A549 (cell line): ENCODE measurements at regions not wholly inside any gene's neighbourhood (a gene's known extent, or its start where the extent isn't known, plus 50 kb on each side); places are given as distances from the start of the nearest gene placed in this dataset.

Experiments
- SMC3 ChIP-seq: fragments of >200 bp; sonication (Bioruptor Twin); formaldehyde crosslinking; IDR thresholded peaks from 3 replicates; pipeline ENCODE4 v1.6.1; 2018; ENCODE audit warnings: inconsistent platforms
- ZC3H11A ChIP-seq: fragments of 450-650 bp; IDR thresholded peaks from 2 replicates; pipeline ENCODE4 v1.6.1; 2014; ENCODE audit warnings: antibody characterized with exemption, mild to moderate bottlenecking
- TF ChIP-seq, protein P1 (sequence below): fragments of >200 bp; sonication (Bioruptor Twin); formaldehyde crosslinking; IDR thresholded peaks from 3 replicates; pipeline ENCODE4 v1.5.1; 2016
- TF ChIP-seq, protein P2 (sequence below): fragments of 450-650 bp; IDR thresholded peaks from 2 replicates; pipeline ENCODE4 v1.6.1; 2014; ENCODE audit warnings: antibody characterized with exemption

DNA sequence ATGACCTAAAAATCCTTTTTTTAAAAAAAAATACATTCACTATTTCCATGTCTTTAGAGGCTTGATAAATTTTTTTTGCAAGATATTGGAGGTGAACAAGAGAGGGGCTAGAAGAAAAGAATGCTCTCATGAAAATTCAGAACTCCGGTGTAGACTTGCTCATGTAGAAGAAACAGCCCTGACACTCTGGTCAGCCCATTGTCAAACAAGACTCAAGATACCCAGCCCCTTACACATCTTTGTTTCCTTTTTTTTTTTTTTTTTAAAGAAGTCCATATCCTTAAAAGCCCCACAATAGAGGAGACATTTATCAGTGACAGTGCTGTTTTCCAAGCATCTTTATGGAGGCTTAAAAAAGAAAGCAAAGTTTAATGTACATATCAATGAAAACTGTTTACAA, 196.8 kb upstream of the RORA start:
- TF ChIP-seq, protein P1, sequence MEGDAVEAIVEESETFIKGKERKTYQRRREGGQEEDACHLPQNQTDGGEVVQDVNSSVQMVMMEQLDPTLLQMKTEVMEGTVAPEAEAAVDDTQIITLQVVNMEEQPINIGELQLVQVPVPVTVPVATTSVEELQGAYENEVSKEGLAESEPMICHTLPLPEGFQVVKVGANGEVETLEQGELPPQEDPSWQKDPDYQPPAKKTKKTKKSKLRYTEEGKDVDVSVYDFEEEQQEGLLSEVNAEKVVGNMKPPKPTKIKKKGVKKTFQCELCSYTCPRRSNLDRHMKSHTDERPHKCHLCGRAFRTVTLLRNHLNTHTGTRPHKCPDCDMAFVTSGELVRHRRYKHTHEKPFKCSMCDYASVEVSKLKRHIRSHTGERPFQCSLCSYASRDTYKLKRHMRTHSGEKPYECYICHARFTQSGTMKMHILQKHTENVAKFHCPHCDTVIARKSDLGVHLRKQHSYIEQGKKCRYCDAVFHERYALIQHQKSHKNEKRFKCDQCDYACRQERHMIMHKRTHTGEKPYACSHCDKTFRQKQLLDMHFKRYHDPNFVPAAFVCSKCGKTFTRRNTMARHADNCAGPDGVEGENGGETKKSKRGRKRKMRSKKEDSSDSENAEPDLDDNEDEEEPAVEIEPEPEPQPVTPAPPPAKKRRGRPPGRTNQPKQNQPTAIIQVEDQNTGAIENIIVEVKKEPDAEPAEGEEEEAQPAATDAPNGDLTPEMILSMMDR, result no peak
- TF ChIP-seq, protein P2, sequence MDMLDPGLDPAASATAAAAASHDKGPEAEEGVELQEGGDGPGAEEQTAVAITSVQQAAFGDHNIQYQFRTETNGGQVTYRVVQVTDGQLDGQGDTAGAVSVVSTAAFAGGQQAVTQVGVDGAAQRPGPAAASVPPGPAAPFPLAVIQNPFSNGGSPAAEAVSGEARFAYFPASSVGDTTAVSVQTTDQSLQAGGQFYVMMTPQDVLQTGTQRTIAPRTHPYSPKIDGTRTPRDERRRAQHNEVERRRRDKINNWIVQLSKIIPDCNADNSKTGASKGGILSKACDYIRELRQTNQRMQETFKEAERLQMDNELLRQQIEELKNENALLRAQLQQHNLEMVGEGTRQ, result no peak
- no peak for TF ChIP-seq SMC3
- no peak for TF ChIP-seq ZC3H11A
